ENCODE measurements at regions not wholly inside any gene's neighbourhood (a gene's known extent, or its start where the extent isn't known, plus 50 kb on each side); places are given as distances from the start of the nearest gene placed in this dataset.

DNA sequence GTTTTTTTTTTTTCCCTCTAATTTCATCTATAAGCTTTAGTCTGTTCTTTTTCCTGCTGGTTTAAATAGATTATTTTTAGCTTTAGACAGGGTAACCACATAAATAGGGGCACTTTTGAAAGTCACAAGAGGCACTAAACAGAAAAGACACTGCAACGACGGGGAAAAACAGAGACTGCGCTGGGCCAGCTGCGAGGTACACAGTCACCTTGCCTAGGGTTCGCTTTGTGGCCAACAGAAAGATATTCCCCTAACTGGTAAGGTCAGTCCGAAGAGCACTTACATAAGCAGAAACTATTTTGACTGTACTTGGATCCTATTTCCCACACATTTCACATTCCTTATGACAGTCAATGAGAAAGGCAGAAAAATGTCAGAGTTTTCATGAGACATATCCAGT, 175.6 kb upstream of the PHF14 start:
- Histone ChIP-seq H2AFZ (replicated peaks) (no peak overlapping the region), H3K27me3 (no peaks in the 10 kb centered on the region), H4K20me1 (ENCODE audit: low read depth) (no peaks in the 10 kb centered on the region), H3K9ac (no peak overlapping the region), H3K4me2 (no peak overlapping the region), H3K27ac (no peak overlapping the region), H3K4me3 (no peak overlapping the region), H3K36me3 (no peaks in the 10 kb centered on the region), H3F3A (ENCODE audit: low read depth) (no peaks in the 10 kb centered on the region), H3K79me2 (ENCODE audit: low read depth) (no peaks in the 10 kb centered on the region), H3K9me3 (ENCODE audit: low read depth) (no peaks in the 10 kb centered on the region), H3K4me1 (no peaks in the 10 kb centered on the region)
- no peak overlapping the region for H3K4me3 Mint-ChIP-seq
- H3K9me3 Mint-ChIP-seq = no peaks in the 10 kb centered on the region
- H3K27ac Mint-ChIP-seq = no peak overlapping the region
- DNase-seq (ENCODE audit: low spot score) = no peak
- no peaks in the 10 kb centered on the region for H3K36me3 Mint-ChIP-seq
- TF ChIP-seq EZH2phosphoT487 (IDR thresholded peaks at IDR 0.05) (no peak), EZH2 (IDR thresholded peaks at IDR 0.05) (no peak)
- TF ChIP-seq, protein P1, sequence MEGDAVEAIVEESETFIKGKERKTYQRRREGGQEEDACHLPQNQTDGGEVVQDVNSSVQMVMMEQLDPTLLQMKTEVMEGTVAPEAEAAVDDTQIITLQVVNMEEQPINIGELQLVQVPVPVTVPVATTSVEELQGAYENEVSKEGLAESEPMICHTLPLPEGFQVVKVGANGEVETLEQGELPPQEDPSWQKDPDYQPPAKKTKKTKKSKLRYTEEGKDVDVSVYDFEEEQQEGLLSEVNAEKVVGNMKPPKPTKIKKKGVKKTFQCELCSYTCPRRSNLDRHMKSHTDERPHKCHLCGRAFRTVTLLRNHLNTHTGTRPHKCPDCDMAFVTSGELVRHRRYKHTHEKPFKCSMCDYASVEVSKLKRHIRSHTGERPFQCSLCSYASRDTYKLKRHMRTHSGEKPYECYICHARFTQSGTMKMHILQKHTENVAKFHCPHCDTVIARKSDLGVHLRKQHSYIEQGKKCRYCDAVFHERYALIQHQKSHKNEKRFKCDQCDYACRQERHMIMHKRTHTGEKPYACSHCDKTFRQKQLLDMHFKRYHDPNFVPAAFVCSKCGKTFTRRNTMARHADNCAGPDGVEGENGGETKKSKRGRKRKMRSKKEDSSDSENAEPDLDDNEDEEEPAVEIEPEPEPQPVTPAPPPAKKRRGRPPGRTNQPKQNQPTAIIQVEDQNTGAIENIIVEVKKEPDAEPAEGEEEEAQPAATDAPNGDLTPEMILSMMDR (IDR thresholded peaks at IDR 0.05) = no peak
- no peaks in the 10 kb centered on the region for H3K27me3 Mint-ChIP-seq (ENCODE audit: insufficient read depth, low read depth)
- no peaks in the 10 kb centered on the region for H3K4me1 Mint-ChIP-seq

DNA sequence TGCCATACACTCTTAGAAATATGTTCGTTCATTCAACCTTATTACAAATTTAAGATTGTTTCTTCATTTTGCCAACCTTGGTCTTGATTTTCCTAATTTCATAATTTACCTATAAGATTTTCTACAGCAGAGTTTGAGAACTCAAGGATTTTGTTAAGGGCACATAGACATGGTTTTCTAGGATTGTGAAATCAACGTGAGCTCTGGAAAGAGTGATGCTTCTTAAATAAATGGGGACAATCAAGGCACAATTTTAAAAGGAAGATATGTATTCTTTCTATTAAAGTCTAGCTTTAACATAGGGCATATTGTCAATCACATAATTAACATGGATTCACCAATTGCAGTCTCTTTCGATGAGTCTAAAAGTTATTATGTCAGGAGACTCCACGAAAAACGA, 174.2 kb upstream of the PHF14 start:
- Histone ChIP-seq H3K79me2 (ENCODE audit: low read depth) (no peaks in the 10 kb centered on the region), H4K20me1 (ENCODE audit: low read depth) (no peaks in the 10 kb centered on the region), H3K36me3 (no peaks in the 10 kb centered on the region), H2AFZ (replicated peaks) (no peak overlapping the region), H3K27me3 (no peaks in the 10 kb centered on the region), H3K4me1 (no peaks in the 10 kb centered on the region), H3K4me3 (no peak overlapping the region), H3K27ac (no peak overlapping the region), H3K9ac (no peak overlapping the region), H3K9me3 (ENCODE audit: low read depth) (no peaks in the 10 kb centered on the region), H3F3A (ENCODE audit: low read depth) (no peaks in the 10 kb centered on the region), H3K4me2 (no peak overlapping the region)
- H3K4me1 Mint-ChIP-seq = no peaks in the 10 kb centered on the region
- no peak overlapping the region for H3K27ac Mint-ChIP-seq
- DNase-seq (ENCODE audit: low spot score) = no peak
- TF ChIP-seq, protein P1 (IDR thresholded peaks at IDR 0.05) = no peak
- TF ChIP-seq EZH2 (IDR thresholded peaks at IDR 0.05) = no peak
- TF ChIP-seq EZH2phosphoT487 (IDR thresholded peaks at IDR 0.05) = no peak
- no peaks in the 10 kb centered on the region for H3K36me3 Mint-ChIP-seq
- H3K9me3 Mint-ChIP-seq = no peaks in the 10 kb centered on the region
- no peaks in the 10 kb centered on the region for H3K27me3 Mint-ChIP-seq (ENCODE audit: insufficient read depth, low read depth)
- no peak overlapping the region for H3K4me3 Mint-ChIP-seq

DNA sequence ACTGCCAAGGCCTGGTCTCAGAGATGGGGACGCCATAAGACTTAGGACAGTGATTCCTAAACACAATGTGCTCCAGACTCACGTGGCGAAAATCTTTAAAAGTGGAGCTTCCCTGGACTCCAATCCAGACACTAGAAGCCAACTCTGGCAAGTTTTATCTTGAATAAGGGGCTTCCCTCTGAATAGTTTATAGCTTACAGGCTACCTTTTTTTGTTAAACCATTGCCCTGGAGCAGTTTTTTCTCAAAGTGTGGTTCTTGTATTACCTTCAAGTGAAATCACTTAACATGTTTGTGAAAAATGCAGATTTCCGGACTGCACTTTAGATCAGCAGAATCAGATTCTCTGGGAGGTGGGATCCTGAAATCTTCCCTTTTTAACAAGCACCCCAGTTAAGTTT, 171.7 kb upstream of the PHF14 start:
- no peak overlapping the region for H3K4me3 ChIP-seq
- TF ChIP-seq, protein P1 (IDR thresholded peaks at IDR 0.05) = no peak
- TF ChIP-seq EZH2phosphoT487 (IDR thresholded peaks at IDR 0.05) (no peak), EZH2 (IDR thresholded peaks at IDR 0.05) (no peak)
- DNase-seq (ENCODE audit: low spot score) = no peak
- no peak overlapping the region for H3K27ac ChIP-seq
- H3K79me2 ChIP-seq (ENCODE audit: low read depth) = no peaks in the 10 kb centered on the region
- H3K36me3 ChIP-seq = no peaks in the 10 kb centered on the region
- no peaks in the 10 kb centered on the region for H3F3A ChIP-seq (ENCODE audit: low read depth)
- H3K4me3 Mint-ChIP-seq = no peak overlapping the region
- H3K4me2 ChIP-seq = no peak overlapping the region
- H3K9ac ChIP-seq = no peak overlapping the region
- H3K27me3 ChIP-seq = no peaks in the 10 kb centered on the region
- no peaks in the 10 kb centered on the region for H3K9me3 ChIP-seq (ENCODE audit: low read depth)
- peak overlapping the region; percentile 8 for H2AFZ ChIP-seq (replicated peaks)
- no peaks in the 10 kb centered on the region for H3K36me3 Mint-ChIP-seq
- no peak overlapping the region for H3K27ac Mint-ChIP-seq
- no peaks in the 10 kb centered on the region for H3K9me3 Mint-ChIP-seq
- no peaks in the 10 kb centered on the region for H4K20me1 ChIP-seq (ENCODE audit: low read depth)
- no peaks in the 10 kb centered on the region for H3K27me3 Mint-ChIP-seq (ENCODE audit: insufficient read depth, low read depth)
- no peaks in the 10 kb centered on the region for H3K4me1 ChIP-seq
- H3K4me1 Mint-ChIP-seq = no peaks in the 10 kb centered on the region

DNA sequence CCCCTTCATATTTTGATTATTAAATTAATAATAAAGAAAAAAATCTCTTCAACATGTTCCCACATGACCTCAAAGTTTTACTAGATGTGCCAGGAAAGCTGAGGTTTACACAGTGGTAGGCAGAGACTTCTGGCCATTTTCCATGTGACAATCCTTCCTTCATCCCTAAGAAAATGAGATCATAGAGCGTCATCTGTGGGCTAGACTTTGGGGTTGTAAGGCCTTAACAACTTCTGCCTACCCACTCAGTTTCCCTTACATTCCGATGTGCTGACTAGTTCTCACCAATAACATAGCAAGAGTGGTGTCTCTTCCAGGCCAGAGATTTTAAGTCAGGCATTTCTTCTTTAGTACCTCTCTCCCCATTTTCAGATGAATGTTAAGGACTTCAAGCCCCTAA, 171.1 kb upstream of the PHF14 start:
- H3K4me1 ChIP-seq = no peaks in the 10 kb centered on the region
- no peaks in the 10 kb centered on the region for H3K27me3 ChIP-seq
- Mint-ChIP-seq H3K36me3 (no peaks in the 10 kb centered on the region), H3K27ac (no peak overlapping the region), H3K4me3 (no peak overlapping the region), H3K4me1 (no peaks in the 10 kb centered on the region), H3K9me3 (no peaks in the 10 kb centered on the region), H3K27me3 (ENCODE audit: insufficient read depth, low read depth) (no peaks in the 10 kb centered on the region)
- H3K79me2 ChIP-seq (ENCODE audit: low read depth) = no peaks in the 10 kb centered on the region
- H3K27ac ChIP-seq = no peak overlapping the region
- no peak overlapping the region for H3K9ac ChIP-seq
- TF ChIP-seq EZH2phosphoT487 (IDR thresholded peaks at IDR 0.05) (no peak), EZH2 (IDR thresholded peaks at IDR 0.05) (no peak)
- TF ChIP-seq, protein P1 (IDR thresholded peaks at IDR 0.05) = no peak
- H3K4me3 ChIP-seq = no peak overlapping the region
- peak overlapping the region; percentile 26 for H2AFZ ChIP-seq (replicated peaks)
- no peaks in the 10 kb centered on the region for H3F3A ChIP-seq (ENCODE audit: low read depth)
- H4K20me1 ChIP-seq (ENCODE audit: low read depth) = no peaks in the 10 kb centered on the region
- H3K36me3 ChIP-seq = no peaks in the 10 kb centered on the region
- H3K9me3 ChIP-seq (ENCODE audit: low read depth) = no peaks in the 10 kb centered on the region
- no peak overlapping the region for H3K4me2 ChIP-seq
- DNase-seq (ENCODE audit: low spot score) = no peak
